COLO668 (cell line): ENCODE measurements at regions not wholly inside any gene's neighbourhood (a gene's known extent, or its start where the extent isn't known, plus 50 kb on each side); places are given as distances from the start of the nearest gene placed in this dataset.

Source experiments
- DNase-seq: peaks from one replicate; lab custom pipeline; 2025; ENCODE audit not compliant: unreplicated experiment; lab: John Stamatoyannopoulos, UW

GRCh38 chr6:112701201-112701600, 354.1 kb downstream of the RFPL4B start:
- DNase-seq, result no peak

- no peak for DNase-seq
Observed at GRCh38 chr6:112710710-112711109, 363.6 kb downstream of the RFPL4B start.

- DNase-seq, result no peak
Observed at GRCh38 chr6:112713402-112713801, 366.3 kb downstream of the RFPL4B start.

GRCh38 chr6:112717401-112717800, 370.3 kb downstream of the RFPL4B start:
- no peak for DNase-seq

GRCh38 chr6:112717856-112718255, 370.7 kb downstream of the RFPL4B start:
- no peak for DNase-seq

- DNase-seq, result no peak
Observed at GRCh38 chr6:112725541-112726085, 378.5 kb downstream of the RFPL4B start.

GRCh38 chr6:112735129-112735528, 388.0 kb downstream of the RFPL4B start:
- DNase-seq, result no peak

GRCh38 chr6:112739766-112740165, 392.6 kb downstream of the RFPL4B start:
- DNase-seq, result no peak

- DNase-seq, result no peak
Observed at GRCh38 chr6:112743323-112743722, 396.2 kb downstream of the RFPL4B start.

- no peak for DNase-seq
Observed at GRCh38 chr6:112744827-112745226, 397.7 kb downstream of the RFPL4B start.

- no peak for DNase-seq
Observed at GRCh38 chr6:112745765-112746164, 398.6 kb downstream of the RFPL4B start.

GRCh38 chr6:112749673-112750072, 402.5 kb downstream of the RFPL4B start:
- DNase-seq, result no peak

GRCh38 chr6:112752305-112752704, 405.2 kb downstream of the RFPL4B start:
- no peak for DNase-seq

GRCh38 chr6:112752791-112753190, 405.7 kb downstream of the RFPL4B start:
- no peak for DNase-seq

- DNase-seq, result no peak
Observed at GRCh38 chr6:112760831-112761230, 413.7 kb downstream of the RFPL4B start.

- DNase-seq, result no peak
Observed at GRCh38 chr6:112761740-112762139, 414.6 kb downstream of the RFPL4B start.

GRCh38 chr6:112764377-112764776, 417.2 kb downstream of the RFPL4B start:
- no peak for DNase-seq

GRCh38 chr6:112770308-112770707, 423.2 kb downstream of the RFPL4B start:
- peak; percentile 26 for DNase-seq

- DNase-seq, result no peak
Observed at GRCh38 chr6:112773187-112773586, 426.1 kb downstream of the RFPL4B start.

- DNase-seq, result no peak
Observed at GRCh38 chr6:112774319-112774718, 427.2 kb downstream of the RFPL4B start.

GRCh38 chr6:112780498-112781096, 433.5 kb downstream of the RFPL4B start:
- DNase-seq, result peak; percentile 49

- DNase-seq, result no peak
Observed at GRCh38 chr6:112781241-112781640, 434.1 kb downstream of the RFPL4B start.

- no peak for DNase-seq
Observed at GRCh38 chr6:112785408-112785807, 438.3 kb downstream of the RFPL4B start.
